ENCODE measurements at regions not wholly inside any gene's neighbourhood (a gene's known extent, or its start where the extent isn't known, plus 50 kb on each side); places are given as distances from the start of the nearest gene placed in this dataset.

DNA sequence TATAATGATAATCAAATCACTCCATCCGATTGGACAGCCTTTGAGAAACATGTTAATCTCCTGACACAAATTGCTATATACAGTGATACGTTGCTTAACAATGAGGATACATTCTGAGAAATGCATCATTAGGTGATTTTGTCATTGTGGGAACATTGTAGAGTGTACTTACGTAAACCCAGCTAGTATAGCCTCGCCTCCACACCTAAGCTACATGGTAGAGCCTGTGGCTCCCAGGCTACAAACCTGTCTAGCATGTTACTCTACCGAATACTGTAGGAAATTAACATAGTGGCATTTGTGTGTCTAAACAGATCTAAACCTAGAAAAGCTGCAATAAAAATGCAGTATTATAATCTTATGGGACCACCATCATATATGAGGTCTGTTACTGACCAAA is 128.6 kb upstream of the PWP1 start:
- no peak for TF ChIP-seq EGR1 (IDR thresholded peaks at IDR 0.05)
- TF ChIP-seq TCF12 (IDR thresholded peaks at IDR 0.05; ENCODE audit: low read depth): no peak
- no peak for TF ChIP-seq TAF1 (IDR thresholded peaks at IDR 0.05; ENCODE audit: low read depth)
- TF ChIP-seq ZBTB7A (IDR thresholded peaks at IDR 0.05; ENCODE audit: low read depth): no peak
- TF ChIP-seq TEAD4 (IDR thresholded peaks at IDR 0.05): no peak
- TF ChIP-seq, protein P1, sequence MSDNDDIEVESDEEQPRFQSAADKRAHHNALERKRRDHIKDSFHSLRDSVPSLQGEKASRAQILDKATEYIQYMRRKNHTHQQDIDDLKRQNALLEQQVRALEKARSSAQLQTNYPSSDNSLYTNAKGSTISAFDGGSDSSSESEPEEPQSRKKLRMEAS (IDR thresholded peaks at IDR 0.05): no peak
- TF ChIP-seq FOXM1 (IDR thresholded peaks at IDR 0.05; ENCODE audit: borderline replicate concordance, low read depth): no peak
- TF ChIP-seq REST (IDR thresholded peaks at IDR 0.05; ENCODE audit: low read depth): no peak
- no peak for TF ChIP-seq RAD21 (IDR thresholded peaks at IDR 0.05; ENCODE audit: low read depth)
- no peak for TF ChIP-seq EP300 (IDR thresholded peaks at IDR 0.05; ENCODE audit: borderline replicate concordance)
- TF ChIP-seq, protein P2, sequence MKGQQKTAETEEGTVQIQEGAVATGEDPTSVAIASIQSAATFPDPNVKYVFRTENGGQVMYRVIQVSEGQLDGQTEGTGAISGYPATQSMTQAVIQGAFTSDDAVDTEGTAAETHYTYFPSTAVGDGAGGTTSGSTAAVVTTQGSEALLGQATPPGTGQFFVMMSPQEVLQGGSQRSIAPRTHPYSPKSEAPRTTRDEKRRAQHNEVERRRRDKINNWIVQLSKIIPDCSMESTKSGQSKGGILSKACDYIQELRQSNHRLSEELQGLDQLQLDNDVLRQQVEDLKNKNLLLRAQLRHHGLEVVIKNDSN (IDR thresholded peaks at IDR 0.05): no peak
- TF ChIP-seq CREB1 (IDR thresholded peaks at IDR 0.05; ENCODE audit: low read depth): no peak
- TF ChIP-seq NFIC (IDR thresholded peaks at IDR 0.05): no peak
- TF ChIP-seq CEBPB (IDR thresholded peaks at IDR 0.05): no peak
- TF ChIP-seq YY1 (IDR thresholded peaks at IDR 0.05; ENCODE audit: low read depth): no peak

DNA sequence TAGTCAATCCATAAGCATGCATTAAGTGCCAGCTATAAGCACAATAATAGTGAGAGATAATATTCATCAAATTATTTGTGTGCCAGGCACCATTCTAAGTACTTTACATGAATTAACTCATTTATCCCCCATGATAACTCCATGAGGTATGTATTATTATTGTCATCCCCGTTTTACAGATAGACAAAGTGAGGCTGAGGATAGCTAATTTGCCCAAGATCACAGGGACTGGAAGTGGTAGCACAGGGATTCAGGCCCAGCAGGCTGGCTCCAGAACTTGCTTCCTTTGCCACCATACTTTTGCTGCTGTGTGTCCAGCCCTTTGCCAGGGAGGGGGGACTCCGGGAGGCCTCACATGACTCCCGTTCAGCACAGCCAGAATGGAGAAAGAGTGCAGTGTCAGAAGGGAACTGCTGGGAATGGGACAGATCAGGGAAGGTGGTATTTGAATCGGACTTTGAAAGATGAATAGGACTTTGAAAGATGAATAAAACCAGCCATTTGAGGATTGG is 128.0 kb upstream of the PWP1 start:
- TF ChIP-seq, protein P1 (IDR thresholded peaks at IDR 0.05): no peak
- TF ChIP-seq NFIC (IDR thresholded peaks at IDR 0.05) (no peak), EGR1 (IDR thresholded peaks at IDR 0.05) (no peak), TAF1 (IDR thresholded peaks at IDR 0.05; ENCODE audit: low read depth) (no peak), CREB1 (IDR thresholded peaks at IDR 0.05; ENCODE audit: low read depth) (no peak), TCF12 (IDR thresholded peaks at IDR 0.05; ENCODE audit: low read depth) (no peak)
- TF ChIP-seq, protein P2 (IDR thresholded peaks at IDR 0.05): no peak

GRCh38 chr12:107558141-107558815 is 127.3 kb upstream of the PWP1 start:
- TF ChIP-seq EGR1 (IDR thresholded peaks at IDR 0.05): no peak
- no peak for TF ChIP-seq EP300 (IDR thresholded peaks at IDR 0.05; ENCODE audit: borderline replicate concordance)
- no peak for TF ChIP-seq TEAD4 (IDR thresholded peaks at IDR 0.05)
- TF ChIP-seq CREB1 (IDR thresholded peaks at IDR 0.05; ENCODE audit: low read depth): no peak

GRCh38 chr12:107558816-107559382 is 126.7 kb upstream of the PWP1 start:
- TF ChIP-seq EGR1 (IDR thresholded peaks at IDR 0.05) (no peak), TAF1 (IDR thresholded peaks at IDR 0.05; ENCODE audit: low read depth) (no peak), YY1 (IDR thresholded peaks at IDR 0.05; ENCODE audit: low read depth) (no peak), REST (IDR thresholded peaks at IDR 0.05; ENCODE audit: low read depth) (no peak), CREB1 (IDR thresholded peaks at IDR 0.05; ENCODE audit: low read depth) (no peak), ZBTB7A (IDR thresholded peaks at IDR 0.05; ENCODE audit: low read depth) (no peak), NFIC (IDR thresholded peaks at IDR 0.05) (no peak), RAD21 (IDR thresholded peaks at IDR 0.05; ENCODE audit: low read depth) (no peak), CEBPB (IDR thresholded peaks at IDR 0.05) (no peak), TCF12 (IDR thresholded peaks at IDR 0.05; ENCODE audit: low read depth) (no peak), TEAD4 (IDR thresholded peaks at IDR 0.05) (no peak), EP300 (IDR thresholded peaks at IDR 0.05; ENCODE audit: borderline replicate concordance) (no peak), FOXM1 (IDR thresholded peaks at IDR 0.05; ENCODE audit: borderline replicate concordance, low read depth) (no peak)
- TF ChIP-seq, protein P1 (IDR thresholded peaks at IDR 0.05): no peak
- TF ChIP-seq, protein P2 (IDR thresholded peaks at IDR 0.05): no peak

All from Ishikawa (cell line).